A549 (cell line): ENCODE measurements at regions not wholly inside any gene's neighbourhood (a gene's known extent, or its start where the extent isn't known, plus 50 kb on each side); places are given as distances from the start of the nearest gene placed in this dataset.

ENCODE experiments used
- ATAC-seq, 2 experiments: fragments of 200-7000 bp in 1 of 2; fragments of >200 bp in 1 of 2; cut with Nextera tagmentation in 1 of 2; cut with Tn5 transposase in 1 of 2; 3 replicates each; pipeline versions ENCODE4 v1.8.0 to v1.9.1; 2018 to 2020; ENCODE audit warnings: mild to moderate bottlenecking in 1 of 2, moderate library complexity in 1 of 2
- CTCF ChIA-PET: fragments of 300-600 bp; sonication (Branson Sonifier 250); formaldehyde crosslinking; extraction: SDS; loops from one replicate; lab custom pipeline; 2021; ENCODE audit warnings: antibody characterized with exemption, inconsistent platforms; lab: Yijun Ruan, JAX
- POLR2A ChIA-PET: fragments of 350-600 bp; formaldehyde crosslinking; extraction: SDS; loops from one replicate; lab custom pipeline; 2021; ENCODE audit warnings: antibody characterized with exemption, inconsistent platforms; lab: Yijun Ruan, JAX
- DNase-seq, 2 experiments: peaks; one replicate each; pipeline versions ENCODE4 v3.0.0 to v3.0.0-alpha.2; 2011 to 2016; ENCODE audit warnings: low read depth in 1 of 2, low spot score in 1 of 2
- FAIRE-seq: peaks from 2 replicates; lab custom pipeline; 2011; peaks lifted over from hg19 to GRCh38; lab: Jason Lieb, UNC
- H3K27ac ChIP-seq, 2 experiments: fragments of >200 bp; sonication (Bioruptor Twin); formaldehyde crosslinking; 3 replicates each; pipeline ENCODE4 v1.5.1; 2016 to 2017
- H3K4me1 ChIP-seq: fragments of >200 bp; sonication (Bioruptor Twin); formaldehyde crosslinking; 3 replicates; pipeline ENCODE4 v1.6.1; 2016
- H3K4me2 ChIP-seq: fragments of >200 bp; sonication (Bioruptor Twin); formaldehyde crosslinking; 3 replicates; pipeline ENCODE4 v1.6.1; 2016
- H3K4me3 ChIP-seq: fragments of >200 bp; sonication (Bioruptor Twin); formaldehyde crosslinking; 3 replicates; pipeline ENCODE4 v1.5.1; 2016
- H3K9me3 ChIP-seq: fragments of >200 bp; sonication (Bioruptor Twin); formaldehyde crosslinking; 3 replicates; pipeline ENCODE4 v1.6.1; 2016
- ATOH8 ChIP-seq: fragments of 250-450 bp; sonication (Bioruptor Pico); IDR thresholded peaks from 2 replicates; pipeline ENCODE4 v1.5.0; 2020; ENCODE audit warnings: low read depth, mild to moderate bottlenecking, moderate library complexity
- BCL3 ChIP-seq: fragments of >200 bp; sonication (Bioruptor Twin); formaldehyde crosslinking; IDR thresholded peaks from 3 replicates; pipeline ENCODE4 v1.6.1; 2016
- CEBPB ChIP-seq, 2 experiments: fragments of >200 bp in 1 of 2; sonication (Bioruptor Twin) in 1 of 2; formaldehyde crosslinking in 1 of 2; IDR thresholded peaks; 2 replicates each; pipeline ENCODE4 v1.6.1; 2012 to 2016
- CHD4 ChIP-seq: fragments of 200-600 bp; sonication (generic); IDR thresholded peaks from 2 replicates; pipeline ENCODE4 v1.6.1; 2016; ENCODE audit warnings: antibody characterized with exemption, mild to moderate bottlenecking, borderline replicate concordance
- E2F6 ChIP-seq: IDR thresholded peaks from 2 replicates; pipeline ENCODE4 v1.6.1; 2012; ENCODE audit warnings: low read depth, borderline replicate concordance
- EHF ChIP-seq: fragments of 250-450 bp; sonication (Bioruptor Pico); IDR thresholded peaks from 2 replicates; pipeline ENCODE4 v1.5.0; 2020; ENCODE audit warnings: mild to moderate bottlenecking
- EHMT2 ChIP-seq: fragments of 200-600 bp; sonication (generic); IDR thresholded peaks from 2 replicates; pipeline ENCODE4 v1.6.1; 2016; ENCODE audit warnings: antibody characterized with exemption, low read depth, mild to moderate bottlenecking, moderate library complexity
- ELK1 ChIP-seq: fragments of 150-350 bp; IDR thresholded peaks from 2 replicates; pipeline ENCODE4 v1.6.1; 2014; ENCODE audit warnings: low read depth, mild to moderate bottlenecking, low read length
- ESRRA ChIP-seq: fragments of 150-350 bp; IDR thresholded peaks from 2 replicates; pipeline ENCODE4 v1.6.1; 2014; ENCODE audit warnings: mild to moderate bottlenecking, low read length, borderline replicate concordance
- FOSB ChIP-seq: fragments of 250-450 bp; sonication (Bioruptor Pico); IDR thresholded peaks from 2 replicates; pipeline ENCODE4 v1.5.0; 2020; ENCODE audit warnings: mild to moderate bottlenecking, moderate library complexity
- FOSL2 ChIP-seq, 2 experiments: fragments of 450-650 bp in 1 of 2; fragments of >200 bp in 1 of 2; sonication (Bioruptor Twin) in 1 of 2; formaldehyde crosslinking; IDR thresholded peaks; 2 replicates each; pipeline versions ENCODE4 v1.5.0 to v1.6.1; 2016 to 2020; ENCODE audit warnings: mild to moderate bottlenecking in 1 of 2, moderate library complexity in 1 of 2
- HOXB5 ChIP-seq: fragments of 250-450 bp; sonication (Bioruptor Pico); IDR thresholded peaks from 2 replicates; pipeline ENCODE4 v1.5.0; 2020; ENCODE audit warnings: mild to moderate bottlenecking, moderate library complexity
- JUNB ChIP-seq: fragments of >200 bp; sonication (Bioruptor Twin); formaldehyde crosslinking; IDR thresholded peaks from 2 replicates; pipeline ENCODE4 v1.6.1; 2016
- MAFK ChIP-seq: fragments of 450-650 bp; IDR thresholded peaks from 2 replicates; pipeline ENCODE4 v1.6.1; 2014; ENCODE audit not compliant: partially characterized antibody
- MAZ ChIP-seq: fragments of 150-350 bp; IDR thresholded peaks from 2 replicates; pipeline ENCODE4 v1.6.1; 2014; ENCODE audit warnings: antibody characterized with exemption, low read depth, low read length, borderline replicate concordance
- NFE2L2 ChIP-seq: fragments of 150-350 bp; conservative IDR thresholded peaks from 2 replicates; pipeline ENCODE4 v1.6.1; 2014; ENCODE audit warnings: low read length
- NR3C1 ChIP-seq: fragments of >200 bp; sonication (Bioruptor Twin); formaldehyde crosslinking; IDR thresholded peaks from 3 replicates; pipeline ENCODE4 v1.6.1; 2017
- PHF8 ChIP-seq: fragments of 200-600 bp; sonication (generic); IDR thresholded peaks from 2 replicates; pipeline ENCODE4 v1.6.1; 2016; ENCODE audit warnings: low read depth, mild to moderate bottlenecking, antibody characterized with exemption, moderate library complexity, borderline replicate concordance
- SMC3 ChIP-seq: fragments of >200 bp; sonication (Bioruptor Twin); formaldehyde crosslinking; IDR thresholded peaks from 3 replicates; pipeline ENCODE4 v1.6.1; 2018; ENCODE audit warnings: inconsistent platforms
- SREBF2 ChIP-seq: fragments of 450-650 bp; IDR thresholded peaks from 2 replicates; pipeline ENCODE4 v1.6.1; 2014; ENCODE audit warnings: mild to moderate bottlenecking, moderate library complexity
- TFCP2L1 ChIP-seq: fragments of 250-450 bp; sonication (Bioruptor Pico); IDR thresholded peaks from 2 replicates; pipeline ENCODE4 v1.5.0; 2021; ENCODE audit warnings: mild to moderate bottlenecking
- TP53 ChIP-seq: fragments of 250-450 bp; sonication (Bioruptor Pico); IDR thresholded peaks from 2 replicates; pipeline ENCODE4 v1.5.0; 2021; ENCODE audit warnings: mild to moderate bottlenecking, moderate library complexity
- USF2 ChIP-seq: fragments of 450-650 bp; IDR thresholded peaks from 2 replicates; pipeline ENCODE4 v1.6.1; 2014; ENCODE audit warnings: antibody characterized with exemption
- ZFP36 ChIP-seq: fragments of 450-650 bp; IDR thresholded peaks from 2 replicates; pipeline ENCODE4 v1.6.1; 2014; ENCODE audit warnings: borderline replicate concordance; ENCODE audit not compliant: partially characterized antibody
- ZNF302 ChIP-seq: fragments of 250-450 bp; sonication (Bioruptor Pico); IDR thresholded peaks from 2 replicates; pipeline ENCODE4 v1.9.0; 2021; ENCODE audit warnings: inconsistent platforms, mild to moderate bottlenecking, moderate library complexity
- WGBS: methylation state at CpG from one replicate; pipeline ENCODE4 v1.1.6; 2017; ENCODE audit errors: missing lambda C conversion rate; 5-methylcytosine and 5-hydroxymethylcytosine counted together

DNA sequence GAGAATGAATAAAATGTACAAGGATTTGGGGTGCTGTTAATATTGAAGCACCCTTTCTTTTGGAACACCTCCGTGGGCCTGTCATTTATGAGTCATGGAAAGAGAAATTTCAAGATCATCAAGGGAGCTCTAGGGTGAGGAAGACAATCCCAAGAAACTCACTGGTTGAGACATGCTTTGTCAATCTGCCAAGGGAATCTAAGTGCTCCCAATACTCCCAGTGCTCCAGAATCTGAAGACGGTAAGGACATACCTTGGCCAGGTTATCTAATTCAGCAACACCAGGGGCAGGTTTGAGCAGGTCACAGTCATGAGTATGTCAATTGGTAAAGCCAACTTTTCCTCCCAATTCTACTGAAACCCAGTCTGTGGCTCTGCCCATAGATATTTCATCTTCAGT is 556.4 kb upstream of the CPEB2 start:
- DNase-seq, result no peak
- Histone ChIP-seq H3K4me2 (no peak overlapping the region), H3K4me1 (no peaks in the 10 kb centered on the region), H3K4me3 (no peak overlapping the region), H3K27ac (no peak overlapping the region), H3K9me3 (no peaks in the 10 kb centered on the region)
- ATAC-seq, result no peak
- WGBS, result 84% methylated on average over 2 of the region's 2 CpGs
- ChIA-PET POLR2A (no interaction called here), CTCF (no interaction called here)
- FAIRE-seq, result no peak
- TF ChIP-seq NFE2L2, result no peak
- no peak for TF ChIP-seq ZFP36
- TF ChIP-seq SREBF2, result no peak
- no peak for TF ChIP-seq HOXB5
- TF ChIP-seq E2F6, result no peak
- no peak for TF ChIP-seq USF2
- TF ChIP-seq BCL3, result no peak
- no peak for TF ChIP-seq MAFK
- TF ChIP-seq ELK1, result no peak
- TF ChIP-seq MAZ, result no peak
- TF ChIP-seq EHF, result no peak
- no peak for TF ChIP-seq ESRRA
- TF ChIP-seq JUNB, result no peak
- no peak for TF ChIP-seq CHD4

- no peaks in the 10 kb centered on the region for H3K9me3 ChIP-seq
- 55% methylated on average over 4 of the region's 4 CpGs for WGBS
- no peak for FAIRE-seq
- no peak overlapping the region for H3K4me2 ChIP-seq
- no peak for ATAC-seq
- CTCF ChIA-PET, result no interaction called here
- no peak for DNase-seq
- POLR2A ChIA-PET, result no interaction called here
- no peak overlapping the region for H3K4me3 ChIP-seq
- H3K4me1 ChIP-seq, result no peaks in the 10 kb centered on the region
- TF ChIP-seq NR3C1 (no peak), SMC3 (no peak), EHMT2 (no peak), FOSB (CRISPR knock-in tag) (no peak), HOXB5 (no peak), ATOH8 (CRISPR knock-in tag) (no peak), FOSL2 (IDR thresholded peaks at IDR 0.05) (no peak), FOSL2 (CRISPR knock-in tag; IDR thresholded peaks at IDR 0.05) (no peak), PHF8 (no peak), EHF (no peak), TFCP2L1 (CRISPR knock-in tag) (no peak), JUNB (no peak), MAZ (no peak), ZNF302 (CRISPR knock-in tag) (no peak), CEBPB (IDR thresholded peaks at IDR 0.05) (no peak), TP53 (CRISPR knock-in tag) (no peak), CHD4 (no peak)
- H3K27ac ChIP-seq, result no peak overlapping the region
Observed at GRCh38 chr4:14446311-14446710, 556.0 kb upstream of the CPEB2 start.
